AG04450 (cell line): ENCODE measurements at regions not wholly inside any gene's neighbourhood (a gene's known extent, or its start where the extent isn't known, plus 50 kb on each side); places are given as distances from the start of the nearest gene placed in this dataset.

Experiments
- CTCF ChIA-PET: fragments of 300-600, 350-600 bp; formaldehyde crosslinking; extraction: SDS; loops from one replicate; lab custom pipeline; 2022; ENCODE audit warnings: antibody characterized with exemption, inconsistent platforms; lab: Charles Lee
- POLR2A ChIA-PET: fragments of 350-600 bp; formaldehyde crosslinking; extraction: SDS; loops from one replicate; lab custom pipeline; 2021; ENCODE audit warnings: antibody characterized with exemption, inconsistent platforms; lab: Yijun Ruan, JAX
- DNase-seq: peaks from one replicate; pipeline ENCODE4 v3.0.0-alpha.2; 2011; ENCODE audit warnings: low read depth, low spot score
- H3K27ac ChIP-seq: one replicate; pipeline ENCODE4 v1.5.1; 2012; ENCODE audit warnings: low read depth, low read length, control low read depth
- H3K27me3 ChIP-seq: one replicate; pipeline ENCODE4 v1.6.0; 2012; ENCODE audit warnings: low read length; ENCODE audit not compliant: control insufficient read depth, insufficient read depth
- H3K4me3 ChIP-seq: 2 replicates; pipeline ENCODE4 v1.5.1; 2011; ENCODE audit warnings: mild to moderate bottlenecking, low read depth, low read length, control low read depth
- H3K9me3 ChIP-seq: 2 replicates; pipeline ENCODE4 v1.5.1; 2012; ENCODE audit warnings: low read length; ENCODE audit not compliant: control insufficient read depth, insufficient read depth
- TF ChIP-seq, protein P1 (sequence below): IDR thresholded peaks from 2 replicates; pipeline ENCODE4 v1.5.1; 2011; ENCODE audit warnings: low read depth, low read length, control low read depth, inconsistent platforms

DNA sequence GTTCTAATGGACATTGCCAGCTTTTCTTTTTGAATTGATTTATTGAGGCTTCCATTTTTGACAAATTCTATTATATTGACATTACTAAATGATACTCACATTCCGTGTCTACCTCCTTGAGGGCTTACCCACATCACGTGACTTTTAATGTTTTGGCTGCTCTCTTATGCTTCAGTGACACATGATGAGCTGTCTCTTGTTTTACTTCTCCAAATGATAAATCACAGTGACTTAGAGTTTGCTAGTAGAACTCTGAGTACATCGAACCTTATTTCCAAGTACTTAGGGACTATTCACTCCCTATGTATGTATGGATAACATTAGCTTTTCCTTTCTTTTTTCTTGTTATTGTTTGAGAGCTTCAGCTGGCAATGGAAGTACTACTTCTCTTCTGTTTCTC lies 169.8 kb upstream of the KCNN2 start:
- H3K27ac ChIP-seq, result no peak overlapping the region
- no peaks in the 10 kb centered on the region for H3K9me3 ChIP-seq
- ChIA-PET CTCF (no interaction called here), POLR2A (no interaction called here)
- H3K27me3 ChIP-seq, result no peaks in the 10 kb centered on the region
- TF ChIP-seq, protein P1, sequence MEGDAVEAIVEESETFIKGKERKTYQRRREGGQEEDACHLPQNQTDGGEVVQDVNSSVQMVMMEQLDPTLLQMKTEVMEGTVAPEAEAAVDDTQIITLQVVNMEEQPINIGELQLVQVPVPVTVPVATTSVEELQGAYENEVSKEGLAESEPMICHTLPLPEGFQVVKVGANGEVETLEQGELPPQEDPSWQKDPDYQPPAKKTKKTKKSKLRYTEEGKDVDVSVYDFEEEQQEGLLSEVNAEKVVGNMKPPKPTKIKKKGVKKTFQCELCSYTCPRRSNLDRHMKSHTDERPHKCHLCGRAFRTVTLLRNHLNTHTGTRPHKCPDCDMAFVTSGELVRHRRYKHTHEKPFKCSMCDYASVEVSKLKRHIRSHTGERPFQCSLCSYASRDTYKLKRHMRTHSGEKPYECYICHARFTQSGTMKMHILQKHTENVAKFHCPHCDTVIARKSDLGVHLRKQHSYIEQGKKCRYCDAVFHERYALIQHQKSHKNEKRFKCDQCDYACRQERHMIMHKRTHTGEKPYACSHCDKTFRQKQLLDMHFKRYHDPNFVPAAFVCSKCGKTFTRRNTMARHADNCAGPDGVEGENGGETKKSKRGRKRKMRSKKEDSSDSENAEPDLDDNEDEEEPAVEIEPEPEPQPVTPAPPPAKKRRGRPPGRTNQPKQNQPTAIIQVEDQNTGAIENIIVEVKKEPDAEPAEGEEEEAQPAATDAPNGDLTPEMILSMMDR, result no peak
- DNase-seq, result peak; percentile 21
- no peak overlapping the region for H3K4me3 ChIP-seq

DNA sequence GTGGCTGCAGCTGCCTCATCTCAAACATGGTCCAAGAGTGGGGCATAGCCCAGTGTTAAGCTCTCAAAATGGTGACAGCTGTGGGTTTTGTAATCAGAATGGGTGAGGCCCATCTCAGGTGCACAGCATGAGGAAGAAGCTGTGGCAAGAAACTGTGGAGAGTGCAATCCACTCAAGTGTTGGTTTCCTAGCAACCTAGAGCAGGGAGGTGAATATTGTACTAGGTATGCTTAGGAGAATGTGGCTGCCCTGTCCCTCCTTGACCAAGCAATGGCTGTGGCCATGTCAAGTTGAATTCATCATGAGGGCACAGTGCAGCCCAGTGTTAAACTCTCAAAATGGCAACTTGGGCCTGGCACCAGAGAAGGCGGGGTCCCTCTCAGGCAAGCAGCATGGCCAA lies 160.5 kb upstream of the KCNN2 start:
- CTCF ChIA-PET, result no interaction called here
- Histone ChIP-seq H3K9me3 (peaks cover 4% of the 10 kb centered on the region; the same call in 1 of the 2 replicates), H3K27me3 (no peaks in the 10 kb centered on the region), H3K27ac (no peak overlapping the region), H3K4me3 (no peak overlapping the region)
- POLR2A ChIA-PET, result no interaction called here
- TF ChIP-seq, protein P1, result no peak
- no peak for DNase-seq

DNA sequence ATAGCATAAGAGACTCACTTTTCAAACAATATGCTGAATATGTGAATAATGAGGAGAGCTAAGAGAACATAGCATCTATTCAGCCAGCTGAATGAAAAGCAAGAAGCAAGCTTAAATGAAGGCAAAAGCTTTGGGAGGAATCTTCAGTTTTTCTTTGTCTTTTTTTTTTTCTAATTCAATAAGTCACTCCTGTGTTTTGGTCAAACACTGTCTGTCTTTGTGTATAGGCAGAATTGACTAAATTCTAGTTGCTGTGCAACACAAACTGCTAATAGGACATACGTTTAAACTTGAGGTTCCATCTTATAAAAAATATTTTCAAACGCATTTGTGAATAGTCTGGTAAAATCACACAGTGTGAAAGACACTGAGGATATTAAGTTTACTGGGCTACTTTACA lies 156.9 kb upstream of the KCNN2 start:
- H3K4me3 ChIP-seq, result no peak overlapping the region
- POLR2A ChIA-PET, result no interaction called here
- no peaks in the 10 kb centered on the region for H3K27me3 ChIP-seq
- DNase-seq, result no peak
- no peak overlapping the region for H3K27ac ChIP-seq
- CTCF ChIA-PET, result interaction anchor here (0.9 kb wide), 1 partner anchor 101 kb away, joined by 3 read pairs; no protein-coding TSS in a partner anchor
- H3K9me3 ChIP-seq, result peaks cover 4% of the 10 kb centered on the region; the same call in 1 of the 2 replicates
- TF ChIP-seq, protein P1, result no peak

DNA sequence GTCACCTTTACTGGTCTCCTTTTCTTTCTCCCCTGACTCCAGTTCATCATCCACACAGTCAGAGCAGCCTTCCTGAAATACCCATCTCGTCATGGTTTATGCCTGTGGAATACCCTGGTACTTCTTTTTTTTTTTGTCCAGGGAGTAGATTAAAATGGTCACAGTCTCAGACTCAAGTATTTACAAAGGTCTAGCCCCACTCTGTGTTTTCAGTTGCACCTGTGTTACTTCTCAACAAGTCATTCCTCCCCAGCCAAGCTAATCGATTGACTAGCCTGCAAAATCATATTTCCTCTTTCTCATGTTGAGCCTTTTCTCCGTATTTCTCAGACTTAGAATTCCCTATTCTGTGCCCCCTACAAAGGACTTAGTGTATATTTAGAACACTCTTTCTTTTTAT lies 155.2 kb upstream of the KCNN2 start:
- DNase-seq, result no peak
- POLR2A ChIA-PET, result no interaction called here
- CTCF ChIA-PET, result interaction anchor here (0.6 to 0.7 kb wide), 2 partner anchors 105 to 829 kb away, joined by 3 read pairs; no protein-coding TSS in a partner anchor
- TF ChIP-seq, protein P1, result no peak
- no peaks in the 10 kb centered on the region for H3K27me3 ChIP-seq
- no peak overlapping the region for H3K27ac ChIP-seq
- no peaks in the 10 kb centered on the region for H3K9me3 ChIP-seq
- H3K4me3 ChIP-seq, result no peak overlapping the region

DNA sequence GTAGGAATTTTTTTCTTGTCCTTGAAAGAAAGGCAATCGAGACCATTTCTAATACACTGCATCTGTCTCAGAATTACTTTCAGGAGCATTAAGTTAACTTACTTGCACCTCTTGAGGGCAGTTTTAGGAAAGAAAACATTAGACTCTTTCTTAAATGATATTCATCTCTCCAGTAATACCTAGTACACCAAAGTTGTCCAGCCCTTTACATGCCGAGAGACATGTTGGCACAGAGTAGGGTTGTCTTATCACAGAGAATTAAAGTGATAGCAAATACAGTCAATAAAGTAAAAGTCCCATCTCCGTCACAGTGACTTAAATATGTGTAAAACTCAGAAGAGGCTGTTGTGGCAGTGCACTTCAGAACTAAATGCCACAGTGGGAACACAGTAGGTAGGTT lies 154.3 kb upstream of the KCNN2 start:
- POLR2A ChIA-PET, result no interaction called here

More for the DNA sequence above, 154.3 kb upstream of the KCNN2 start:
- no peak for DNase-seq
- Histone ChIP-seq H3K27ac (no peak overlapping the region), H3K9me3 (no peaks in the 10 kb centered on the region), H3K27me3 (no peaks in the 10 kb centered on the region), H3K4me3 (no peak overlapping the region)
- TF ChIP-seq, protein P1, result no peak
- CTCF ChIA-PET, result no interaction called here
